Retinal pigment epithelial cell (primary cell): ENCODE measurements at regions not wholly inside any gene's neighbourhood (a gene's known extent, or its start where the extent isn't known, plus 50 kb on each side); places are given as distances from the start of the nearest gene placed in this dataset.

Experiments used
- DNase-seq: peaks from one replicate; pipeline ENCODE4 v3.0.0-alpha.2; 2010; ENCODE audit warnings: low read depth
- H3K4me3 ChIP-seq: 2 replicates; pipeline ENCODE4 v1.5.1; 2011; ENCODE audit warnings: mild to moderate bottlenecking, low read length, control low read depth, moderate library complexity
- TF ChIP-seq, protein P1 (sequence below): conservative IDR thresholded peaks from 2 replicates; pipeline ENCODE4 v1.5.1; 2011; ENCODE audit warnings: low read depth, low read length, control low read depth, inconsistent platforms

- TF ChIP-seq, protein P1, sequence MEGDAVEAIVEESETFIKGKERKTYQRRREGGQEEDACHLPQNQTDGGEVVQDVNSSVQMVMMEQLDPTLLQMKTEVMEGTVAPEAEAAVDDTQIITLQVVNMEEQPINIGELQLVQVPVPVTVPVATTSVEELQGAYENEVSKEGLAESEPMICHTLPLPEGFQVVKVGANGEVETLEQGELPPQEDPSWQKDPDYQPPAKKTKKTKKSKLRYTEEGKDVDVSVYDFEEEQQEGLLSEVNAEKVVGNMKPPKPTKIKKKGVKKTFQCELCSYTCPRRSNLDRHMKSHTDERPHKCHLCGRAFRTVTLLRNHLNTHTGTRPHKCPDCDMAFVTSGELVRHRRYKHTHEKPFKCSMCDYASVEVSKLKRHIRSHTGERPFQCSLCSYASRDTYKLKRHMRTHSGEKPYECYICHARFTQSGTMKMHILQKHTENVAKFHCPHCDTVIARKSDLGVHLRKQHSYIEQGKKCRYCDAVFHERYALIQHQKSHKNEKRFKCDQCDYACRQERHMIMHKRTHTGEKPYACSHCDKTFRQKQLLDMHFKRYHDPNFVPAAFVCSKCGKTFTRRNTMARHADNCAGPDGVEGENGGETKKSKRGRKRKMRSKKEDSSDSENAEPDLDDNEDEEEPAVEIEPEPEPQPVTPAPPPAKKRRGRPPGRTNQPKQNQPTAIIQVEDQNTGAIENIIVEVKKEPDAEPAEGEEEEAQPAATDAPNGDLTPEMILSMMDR = no peak
- H3K4me3 ChIP-seq = no peak overlapping the region
- no peak for DNase-seq
Measured at GRCh38 chr22:47622541-47622940, 860.1 kb downstream of the TBC1D22A start.

DNA sequence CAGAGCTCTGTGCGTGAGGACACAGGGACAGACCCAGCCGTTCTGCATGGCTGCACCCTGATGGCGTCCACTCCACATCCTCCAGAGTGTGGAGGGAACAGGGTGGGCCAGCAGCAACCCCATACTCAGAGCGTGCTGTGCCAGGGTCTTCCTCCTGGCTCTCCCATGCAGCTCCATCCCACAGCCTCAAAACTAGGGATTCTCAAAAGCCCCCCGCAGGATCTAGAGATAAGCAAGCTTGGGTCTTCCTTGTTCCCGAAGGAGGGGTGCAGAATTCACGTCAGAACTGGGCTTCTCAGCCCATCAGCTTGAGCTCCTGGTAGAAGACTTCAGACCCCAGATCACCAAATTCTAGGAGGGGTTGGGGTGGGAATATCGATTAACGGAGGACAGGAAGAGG, 858.8 kb downstream of the TBC1D22A start:
- H3K4me3 ChIP-seq = no peak overlapping the region
- TF ChIP-seq, protein P1 = no peak
- DNase-seq = no peak

GRCh38 chr22:47620391-47620790, 857.9 kb downstream of the TBC1D22A start:
- no peak for DNase-seq
- TF ChIP-seq, protein P1 = no peak
- H3K4me3 ChIP-seq = no peak overlapping the region

DNA sequence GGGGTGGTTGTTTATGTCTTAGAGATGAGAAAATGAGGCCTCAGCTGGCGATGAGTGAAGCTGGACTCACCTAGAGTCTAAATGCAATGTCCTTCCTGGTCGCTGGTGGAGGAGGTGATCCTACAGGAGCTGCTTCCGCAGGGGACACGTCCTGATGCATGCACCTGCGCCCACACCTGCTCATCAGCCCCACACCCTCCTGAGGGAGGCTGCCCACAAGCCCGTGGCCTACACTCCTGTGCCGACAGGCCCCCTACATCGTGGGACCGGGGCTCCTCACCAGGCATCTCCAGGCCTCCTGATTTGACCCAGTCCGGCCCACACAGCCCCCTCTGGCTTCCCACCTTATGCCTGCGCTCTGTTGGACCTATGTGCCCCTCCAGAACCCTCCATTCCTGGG, 857.2 kb downstream of the TBC1D22A start:
- TF ChIP-seq, protein P1 = no peak
- no peak for DNase-seq
- no peak overlapping the region for H3K4me3 ChIP-seq

GRCh38 chr22:47618180-47619010, 855.9 kb downstream of the TBC1D22A start:
- H3K4me3 ChIP-seq = no peak overlapping the region
- TF ChIP-seq, protein P1 = no peak
- no peak for DNase-seq

DNA sequence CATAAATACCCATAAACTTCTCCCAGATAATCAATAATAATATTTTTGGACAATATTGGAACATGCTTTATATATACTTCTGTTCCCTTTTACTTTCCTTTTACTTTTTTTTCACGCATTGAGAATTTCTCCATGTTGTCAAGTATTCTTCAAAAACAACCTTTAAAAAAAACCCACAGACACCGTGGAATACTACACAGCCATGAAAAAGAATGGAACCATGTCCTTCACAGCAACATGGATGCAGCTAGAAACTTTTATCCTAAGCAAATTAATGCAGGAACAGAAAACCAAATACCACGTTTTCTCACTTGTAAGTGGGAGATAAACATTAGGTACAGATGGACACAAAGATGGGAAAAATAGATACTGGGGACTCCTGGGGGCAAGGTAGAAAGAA, 854.7 kb downstream of the TBC1D22A start:
- TF ChIP-seq, protein P1 = no peak
- DNase-seq = no peak
- no peak overlapping the region for H3K4me3 ChIP-seq

- DNase-seq = no peak
- TF ChIP-seq, protein P1 = no peak
- H3K4me3 ChIP-seq = no peak overlapping the region
Measured at GRCh38 chr22:47616396-47617020, 854.1 kb downstream of the TBC1D22A start.
